ENCODE measurements at regions not wholly inside any gene's neighbourhood (a gene's known extent, or its start where the extent isn't known, plus 50 kb on each side); places are given as distances from the start of the nearest gene placed in this dataset.

DNA sequence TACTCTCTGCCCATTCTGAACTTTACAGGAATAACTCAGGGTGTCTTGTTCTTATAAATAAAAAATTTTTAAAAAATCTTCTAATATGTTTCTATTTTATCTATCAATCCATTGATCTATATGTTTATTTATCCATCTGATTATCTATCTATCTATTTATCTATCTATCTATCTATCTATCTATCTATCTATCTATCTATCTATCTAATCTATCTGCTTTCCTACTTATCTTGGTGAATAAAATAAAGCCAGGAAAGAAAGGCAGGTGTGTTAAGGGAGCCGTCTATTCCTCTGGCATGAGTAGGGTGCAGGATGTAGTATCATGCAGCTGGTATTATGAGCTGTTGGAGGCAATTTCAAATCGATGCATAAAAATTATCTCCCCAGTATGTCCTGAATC is 153.0 kb downstream of the FOXA2 start:
- no peak for DNase-seq (ENCODE audit: low read depth)

- DNase-seq (ENCODE audit: low read depth), result no peak
Observed at GRCh38 chr20:22430746-22431168, 153.6 kb downstream of the FOXA2 start.

DNA sequence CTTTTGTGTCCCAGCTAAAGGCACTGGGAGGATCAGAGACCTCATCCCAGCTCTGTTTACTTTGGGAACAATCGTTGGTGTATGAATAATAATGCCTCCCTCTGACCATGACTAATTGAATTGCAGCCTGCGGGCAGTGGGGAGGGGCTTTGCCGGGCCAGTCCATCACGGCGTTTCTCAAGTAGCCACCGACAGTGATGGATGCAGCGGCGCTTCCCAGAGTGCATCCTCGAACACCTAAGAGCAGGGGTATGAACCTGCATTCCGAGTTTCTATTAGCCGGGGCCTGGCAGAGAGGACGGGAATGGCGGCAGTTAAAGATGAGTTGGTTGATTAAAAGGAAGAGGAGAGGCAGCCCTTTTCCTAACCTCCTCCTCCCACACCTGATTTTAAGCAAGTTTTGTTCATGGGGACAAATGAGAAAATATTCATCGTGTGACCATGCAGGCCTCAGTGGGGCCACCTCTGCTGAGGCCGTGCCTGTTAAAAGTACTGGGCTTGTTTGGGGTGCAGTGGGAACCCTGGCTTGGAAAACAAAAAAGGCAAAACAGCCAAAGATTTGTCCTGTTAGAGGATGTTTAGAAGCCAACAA is 154.1 kb downstream of the FOXA2 start:
- DNase-seq (ENCODE audit: low read depth), result no peak

DNA sequence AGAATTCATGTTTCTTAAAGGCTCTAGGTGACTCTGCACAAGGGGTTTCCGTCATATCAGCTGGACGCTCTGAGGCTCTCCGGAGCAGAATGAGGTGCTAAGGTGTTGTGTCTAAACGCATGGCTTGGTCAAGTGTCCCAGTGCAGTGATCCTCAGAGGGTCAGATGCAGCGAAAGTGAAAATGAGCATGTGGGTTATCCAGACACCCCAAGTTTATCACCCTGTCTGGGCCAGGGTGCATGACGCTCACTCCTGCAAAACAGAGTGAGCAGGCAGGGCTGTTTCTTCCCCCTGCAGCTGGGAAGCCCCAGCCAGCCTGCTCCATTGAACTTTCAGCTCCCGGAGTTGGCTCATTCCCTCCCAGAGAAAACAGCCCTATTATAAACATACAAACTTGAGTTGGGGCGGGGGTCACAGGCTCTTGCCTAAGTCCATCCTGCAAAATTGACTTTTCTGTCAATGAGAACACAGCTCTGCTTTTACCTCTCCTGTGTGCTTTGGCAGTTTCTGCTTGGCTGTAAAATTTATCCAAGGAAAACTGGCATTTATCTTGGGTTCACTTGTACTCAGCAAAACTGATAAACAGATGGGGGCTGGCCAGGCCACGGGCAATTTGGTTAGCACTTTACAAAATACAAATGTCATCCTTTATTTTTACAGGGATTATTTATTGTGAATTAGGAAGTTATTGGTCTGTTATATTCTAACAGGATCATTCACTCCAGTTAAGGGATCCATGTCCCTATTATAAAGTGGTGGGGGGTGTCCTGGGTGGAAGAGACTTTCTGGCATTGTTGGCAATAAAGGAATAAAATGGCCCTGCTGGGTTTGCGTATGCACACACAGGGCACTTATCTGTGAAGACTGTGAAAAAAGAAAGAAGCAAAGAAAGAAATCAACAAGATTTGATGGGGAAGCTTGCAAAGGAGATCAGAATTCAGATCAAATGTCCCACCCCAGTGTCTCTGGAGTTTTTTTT is 154.9 kb downstream of the FOXA2 start:
- no peak for DNase-seq (ENCODE audit: low read depth)

GRCh38 chr20:22428051-22428450 is 156.3 kb downstream of the FOXA2 start:
- DNase-seq (ENCODE audit: low read depth), result no peak

DNA sequence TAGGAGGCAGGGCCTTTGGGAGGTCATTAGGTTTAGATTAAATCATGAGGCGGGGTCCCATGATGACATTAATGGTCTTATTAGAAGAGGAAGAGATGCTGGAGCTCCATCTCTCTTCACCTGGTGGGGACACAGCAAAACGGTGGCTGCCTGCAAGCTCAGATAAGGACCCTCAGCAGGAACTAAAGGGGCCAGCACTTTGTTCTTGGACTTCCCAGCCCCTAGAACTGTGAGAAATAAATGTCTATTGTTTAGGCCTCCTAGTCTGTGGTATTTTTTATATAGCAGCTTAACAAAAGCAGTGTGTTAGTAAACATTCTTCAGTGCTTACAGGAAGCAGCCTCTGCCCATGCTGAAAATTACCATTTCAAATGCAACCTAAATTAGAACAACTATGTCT is 157.6 kb downstream of the FOXA2 start:
- DNase-seq (ENCODE audit: low read depth), result no peak

GRCh38 chr20:22425344-22426295 is 158.8 kb downstream of the FOXA2 start:
- DNase-seq (ENCODE audit: low read depth), result no peak

- no peak for DNase-seq (ENCODE audit: low read depth)
Observed at GRCh38 chr20:22423190-22423832, 161.1 kb downstream of the FOXA2 start.

DNA sequence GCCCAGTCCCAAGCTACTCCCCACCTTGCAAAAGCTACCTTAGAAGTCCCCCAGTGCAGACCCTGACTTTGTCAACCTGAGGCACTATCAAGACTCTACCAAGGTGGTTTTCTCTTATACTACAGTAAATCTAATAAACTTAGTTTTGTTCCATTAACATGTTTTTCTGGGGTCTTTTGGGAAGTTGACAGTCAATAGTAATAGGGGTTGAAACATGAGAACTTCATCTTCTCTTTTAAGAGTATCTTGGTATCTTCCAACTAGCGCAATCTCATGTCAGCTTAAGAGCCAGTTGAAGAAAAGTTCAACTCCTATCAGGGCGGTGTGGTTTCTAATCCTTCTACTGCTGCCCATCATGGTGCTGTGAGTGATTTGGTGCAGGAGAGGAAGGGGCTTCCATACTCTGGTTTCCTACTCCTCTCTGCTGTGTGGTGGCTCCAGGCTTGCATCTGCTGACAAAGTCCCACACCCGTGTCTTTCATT is 164.2 kb downstream of the FOXA2 start:
- DNase-seq (ENCODE audit: low read depth), result no peak

DNA sequence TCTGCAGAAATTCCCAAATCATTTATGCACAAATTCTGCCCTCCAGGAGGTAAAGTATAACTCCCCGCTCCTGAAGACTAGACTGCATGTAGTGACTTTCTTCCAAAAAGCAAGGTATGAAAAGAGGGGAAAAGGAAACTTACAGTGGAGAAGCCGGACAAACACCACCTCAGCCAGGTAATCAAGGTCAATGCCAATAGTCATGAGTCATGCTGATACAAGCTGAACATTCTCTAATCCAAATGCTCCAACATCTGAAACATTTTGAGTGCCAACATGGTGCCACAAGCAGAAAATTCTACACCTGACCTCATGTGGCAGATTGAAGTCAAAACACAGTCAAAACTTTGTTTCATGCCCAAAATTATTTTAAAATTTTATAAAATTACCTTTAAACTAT is 165.6 kb downstream of the FOXA2 start:
- DNase-seq (ENCODE audit: low read depth), result no peak

- DNase-seq (ENCODE audit: low read depth), result no peak
Observed at GRCh38 chr20:22414305-22414742, 170.0 kb downstream of the FOXA2 start.

- DNase-seq (ENCODE audit: low read depth), result no peak
Observed at GRCh38 chr20:22412977-22413868, 171.1 kb downstream of the FOXA2 start.

GRCh38 chr20:22411627-22412450 is 172.5 kb downstream of the FOXA2 start:
- DNase-seq (ENCODE audit: low read depth), result no peak

DNA sequence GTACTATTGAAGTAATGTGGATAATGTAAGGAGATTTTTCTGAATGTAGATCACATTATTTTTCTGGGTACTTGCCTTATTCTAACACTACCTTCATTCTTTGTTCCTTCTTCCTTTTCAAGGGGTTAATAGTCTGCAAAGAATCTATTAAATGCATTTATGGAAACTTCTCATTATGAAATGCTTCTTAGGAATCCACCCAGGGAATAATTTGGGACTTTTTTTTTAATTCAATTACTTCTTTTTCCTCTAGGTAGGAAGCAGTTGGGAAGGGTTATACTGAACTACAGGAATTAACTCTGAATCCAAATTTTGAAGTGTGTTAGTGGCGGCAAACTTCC is 173.1 kb downstream of the FOXA2 start:
- no peak for DNase-seq (ENCODE audit: low read depth)

- DNase-seq (ENCODE audit: low read depth), result no peak
Observed at GRCh38 chr20:22410556-22411130, 173.7 kb downstream of the FOXA2 start.

GRCh38 chr20:22408521-22409402 is 175.6 kb downstream of the FOXA2 start:
- DNase-seq (ENCODE audit: low read depth), result no peak

GRCh38 chr20:22407237-22408193 is 176.9 kb downstream of the FOXA2 start:
- no peak for DNase-seq (ENCODE audit: low read depth)
